CD8-positive, alpha-beta memory T cell (primary cell): ENCODE measurements at regions not wholly inside any gene's neighbourhood (a gene's known extent, or its start where the extent isn't known, plus 50 kb on each side); places are given as distances from the start of the nearest gene placed in this dataset.
A peak's percentile ranks its signal among the peaks of the same experiment; 100 is the strongest.

Source experiments
- CTCF ChIA-PET: fragments of 350-600 bp; sonication (Branson Sonifier 250); formaldehyde crosslinking; loops from one replicate; lab custom pipeline; 2021; ENCODE audit warnings: antibody characterized with exemption; lab: Charles Lee
- POLR2A ChIA-PET: fragments of 350-600 bp; sonication (Branson Sonifier 250); formaldehyde crosslinking; loops from one replicate; lab custom pipeline; 2021; ENCODE audit warnings: antibody characterized with exemption; lab: Charles Lee
- DNase-seq, 5 donors: peaks; one replicate each; pipeline versions ENCODE4 v3.0.0 to v3.0.0-alpha.2; 2020 to 2022; ENCODE audit warnings: mixed read lengths in 1 of 5
- H3K27ac ChIP-seq: one replicate; pipeline ENCODE4 v1.7.0; 2013; ENCODE audit warnings: low read depth, mild to moderate bottlenecking, low read length, moderate library complexity
- H3K27me3 ChIP-seq: 2 replicates; pipeline ENCODE4 v1.7.0; 2013; ENCODE audit warnings: low read length, mild to moderate bottlenecking; ENCODE audit not compliant: insufficient read depth, poor library complexity, severe bottlenecking
- H3K36me3 ChIP-seq: 2 replicates; pipeline ENCODE4 v1.7.0; 2013; ENCODE audit warnings: mild to moderate bottlenecking, low read length, moderate library complexity; ENCODE audit not compliant: insufficient read depth
- H3K4me1 ChIP-seq: 2 replicates; pipeline ENCODE4 v1.7.0; 2013; ENCODE audit warnings: mild to moderate bottlenecking, low read length, moderate library complexity; ENCODE audit not compliant: insufficient read depth
- H3K4me3 ChIP-seq: 2 replicates; pipeline ENCODE4 v1.7.0; 2013; ENCODE audit warnings: mild to moderate bottlenecking, low read length
- H3K9me3 ChIP-seq: 2 replicates; pipeline ENCODE4 v1.7.0; 2013; ENCODE audit warnings: mild to moderate bottlenecking, low read length
- H3K27ac Mint-ChIP-seq, 8 donors: one replicate each; pipeline ENCODE4 v1.8.0; 2020 to 2021; ENCODE audit warnings: mixed read lengths in 8 of 8, mild to moderate bottlenecking in 6 of 8, inconsistent platforms in 3 of 8, moderate library complexity in 3 of 8
- H3K27me3 Mint-ChIP-seq, 2 donors: one replicate each; pipeline ENCODE4 v1.8.0; 2020 to 2021; ENCODE audit warnings: mixed read lengths in 2 of 2, mild to moderate bottlenecking in 1 of 2, moderate library complexity in 1 of 2
- H3K36me3 Mint-ChIP-seq, 3 donors: one replicate each; pipeline ENCODE4 v1.8.0; 2020 to 2021; ENCODE audit warnings: mixed read lengths in 3 of 3, inconsistent platforms in 1 of 3, mild to moderate bottlenecking in 1 of 3
- H3K4me1 Mint-ChIP-seq, 3 donors: one replicate each; pipeline ENCODE4 v1.8.0; 2020 to 2021; ENCODE audit warnings: mixed read lengths in 3 of 3, inconsistent platforms in 1 of 3, mild to moderate bottlenecking in 1 of 3
- H3K4me3 Mint-ChIP-seq, 7 donors: one replicate each; pipeline ENCODE4 v1.8.0; 2020 to 2021; ENCODE audit warnings: mixed read lengths in 7 of 7, mild to moderate bottlenecking in 6 of 7, moderate library complexity in 4 of 7, inconsistent platforms in 2 of 7
- H3K9me3 Mint-ChIP-seq, 5 donors: one replicate each; pipeline ENCODE4 v1.8.0; 2020 to 2022; ENCODE audit warnings: mixed read lengths in 5 of 5, mild to moderate bottlenecking in 3 of 5, moderate library complexity in 2 of 5, inconsistent platforms in 1 of 5

GRCh38 chr2:155810411-155810810, 522.1 kb downstream of the NR4A2 start:
- Histone ChIP-seq H3K27me3 (no peaks in the 10 kb centered on the region), H3K9me3 (no peaks in the 10 kb centered on the region), H3K36me3 (no peaks in the 10 kb centered on the region), H3K4me1 (no peaks in the 10 kb centered on the region), H3K27ac (no peak overlapping the region), H3K4me3 (no peak overlapping the region)
- Mint-ChIP-seq H3K36me3 (no peaks in the 10 kb centered on the region), H3K4me1 (no peaks in the 10 kb centered on the region), H3K4me3 (no peak overlapping the region), H3K27me3 (no peaks in the 10 kb centered on the region), H3K27ac (no peak overlapping the region), H3K9me3 (peaks cover 0 to 4% (median 1%) of the 10 kb centered on the region in 5 donors)
- DNase-seq = no peak
- ChIA-PET CTCF (no interaction called here), POLR2A (no interaction called here)

- ChIA-PET CTCF (no interaction called here), POLR2A (no interaction called here)
- H3K9me3 Mint-ChIP-seq = peaks cover 0 to 4% (median 0%) of the 10 kb centered on the region in 5 donors
- no peaks in the 10 kb centered on the region for H3K27me3 Mint-ChIP-seq
- no peaks in the 10 kb centered on the region for H3K4me1 ChIP-seq
- no peaks in the 10 kb centered on the region for H3K9me3 ChIP-seq
- no peak overlapping the region for H3K4me3 ChIP-seq
- H3K27ac ChIP-seq = no peak overlapping the region
- no peak for DNase-seq
- H3K4me1 Mint-ChIP-seq = no peaks in the 10 kb centered on the region
- H3K4me3 Mint-ChIP-seq = no peak overlapping the region
- H3K36me3 Mint-ChIP-seq = no peaks in the 10 kb centered on the region
- H3K27me3 ChIP-seq = no peaks in the 10 kb centered on the region
- H3K36me3 ChIP-seq = no peaks in the 10 kb centered on the region
- H3K27ac Mint-ChIP-seq = no peak overlapping the region
These were observed 529.6 kb downstream of the NR4A2 start for GRCh38 chr2:155802888-155803287.

GRCh38 chr2:155792666-155793065, 539.9 kb downstream of the NR4A2 start:
- no peaks in the 10 kb centered on the region for H3K27me3 ChIP-seq
- no peaks in the 10 kb centered on the region for H3K27me3 Mint-ChIP-seq
- H3K4me3 Mint-ChIP-seq = no peak overlapping the region
- ChIA-PET CTCF (no interaction called here), POLR2A (no interaction called here)
- H3K27ac ChIP-seq = no peak overlapping the region
- H3K4me1 Mint-ChIP-seq = no peaks in the 10 kb centered on the region
- H3K4me1 ChIP-seq = no peaks in the 10 kb centered on the region
- DNase-seq = no peak
- H3K36me3 ChIP-seq = no peaks in the 10 kb centered on the region
- no peaks in the 10 kb centered on the region for H3K9me3 ChIP-seq
- H3K27ac Mint-ChIP-seq = no peak overlapping the region
- no peaks in the 10 kb centered on the region for H3K36me3 Mint-ChIP-seq
- no peak overlapping the region for H3K4me3 ChIP-seq
- H3K9me3 Mint-ChIP-seq = peaks cover 7 to 24% (median 15%) of the 10 kb centered on the region in 5 donors

- ChIA-PET POLR2A (no interaction called here), CTCF (no interaction called here)
- no peaks in the 10 kb centered on the region for H3K27me3 Mint-ChIP-seq
- Histone ChIP-seq H3K36me3 (no peaks in the 10 kb centered on the region), H3K27ac (no peak overlapping the region), H3K27me3 (no peaks in the 10 kb centered on the region), H3K9me3 (no peaks in the 10 kb centered on the region), H3K4me3 (no peak overlapping the region), H3K4me1 (no peaks in the 10 kb centered on the region)
- H3K9me3 Mint-ChIP-seq = no peaks in the 10 kb centered on the region
- H3K4me3 Mint-ChIP-seq = no peak overlapping the region
- H3K36me3 Mint-ChIP-seq = no peaks in the 10 kb centered on the region
- H3K4me1 Mint-ChIP-seq = no peaks in the 10 kb centered on the region
- no peak overlapping the region for H3K27ac Mint-ChIP-seq
- no peak for DNase-seq
These were observed 562.0 kb downstream of the NR4A2 start for GRCh38 chr2:155770516-155770915.

- H3K9me3 ChIP-seq = no peaks in the 10 kb centered on the region
- H3K4me3 Mint-ChIP-seq = no peak overlapping the region
- no peak for DNase-seq
- H3K4me1 Mint-ChIP-seq = no peaks in the 10 kb centered on the region
- ChIA-PET POLR2A (no interaction called here), CTCF (no interaction called here)
- no peaks in the 10 kb centered on the region for H3K27me3 ChIP-seq
- H3K4me1 ChIP-seq = no peaks in the 10 kb centered on the region
- H3K36me3 ChIP-seq = no peaks in the 10 kb centered on the region
- no peaks in the 10 kb centered on the region for H3K27me3 Mint-ChIP-seq
- no peak overlapping the region for H3K4me3 ChIP-seq
- H3K36me3 Mint-ChIP-seq = no peaks in the 10 kb centered on the region
- no peak overlapping the region for H3K27ac Mint-ChIP-seq
- peaks cover 0 to 4% (median 0%) of the 10 kb centered on the region in 5 donors for H3K9me3 Mint-ChIP-seq
- H3K27ac ChIP-seq = no peak overlapping the region
These were observed 566.0 kb downstream of the NR4A2 start for GRCh38 chr2:155766342-155767115.

GRCh38 chr2:155755481-155755880, 577.0 kb downstream of the NR4A2 start:
- ChIA-PET POLR2A (no interaction called here), CTCF (no interaction called here)
- Mint-ChIP-seq H3K4me1 (no peaks in the 10 kb centered on the region), H3K9me3 (peaks cover 0 to 2% (median 2%) of the 10 kb centered on the region in 5 donors), H3K27me3 (no peaks in the 10 kb centered on the region), H3K27ac (no peak overlapping the region), H3K4me3 (no peak overlapping the region), H3K36me3 (no peaks in the 10 kb centered on the region)
- Histone ChIP-seq H3K9me3 (no peaks in the 10 kb centered on the region), H3K27ac (no peak overlapping the region), H3K4me3 (no peak overlapping the region), H3K36me3 (no peaks in the 10 kb centered on the region), H3K27me3 (no peaks in the 10 kb centered on the region), H3K4me1 (no peaks in the 10 kb centered on the region)
- DNase-seq = no peak

- POLR2A ChIA-PET = no interaction called here
- DNase-seq = no peak
- H3K9me3 ChIP-seq = no peaks in the 10 kb centered on the region
- peak overlapping the region in 1 of 7 donors; percentile 33 for H3K4me3 Mint-ChIP-seq
- no peaks in the 10 kb centered on the region for H3K36me3 Mint-ChIP-seq
- peaks cover 0 to 2% (median 1%) of the 10 kb centered on the region in 5 donors for H3K9me3 Mint-ChIP-seq
- no peak overlapping the region for H3K27ac Mint-ChIP-seq
- no peaks in the 10 kb centered on the region for H3K4me1 Mint-ChIP-seq
- H3K27me3 Mint-ChIP-seq = no peaks in the 10 kb centered on the region
- H3K27ac ChIP-seq = no peak overlapping the region
- H3K4me1 ChIP-seq = no peaks in the 10 kb centered on the region
- H3K36me3 ChIP-seq = no peaks in the 10 kb centered on the region
- no peak overlapping the region for H3K4me3 ChIP-seq
- CTCF ChIA-PET = no interaction called here
- H3K27me3 ChIP-seq = no peaks in the 10 kb centered on the region
These were observed 584.4 kb downstream of the NR4A2 start for GRCh38 chr2:155748131-155748530.

GRCh38 chr2:155747531-155747930, 585.0 kb downstream of the NR4A2 start:
- Histone ChIP-seq H3K4me3 (no peak overlapping the region), H3K27me3 (no peaks in the 10 kb centered on the region), H3K36me3 (no peaks in the 10 kb centered on the region), H3K4me1 (no peaks in the 10 kb centered on the region), H3K27ac (no peak overlapping the region), H3K9me3 (no peaks in the 10 kb centered on the region)
- H3K36me3 Mint-ChIP-seq = no peaks in the 10 kb centered on the region
- DNase-seq = no peak
- no peaks in the 10 kb centered on the region for H3K27me3 Mint-ChIP-seq
- ChIA-PET POLR2A (no interaction called here), CTCF (no interaction called here)
- H3K27ac Mint-ChIP-seq = no peak overlapping the region
- no peaks in the 10 kb centered on the region for H3K4me1 Mint-ChIP-seq
- H3K4me3 Mint-ChIP-seq = no peak overlapping the region
- peaks cover 0 to 3% (median 1%) of the 10 kb centered on the region in 5 donors for H3K9me3 Mint-ChIP-seq
